Keratinocyte (primary cell): ENCODE measurements at regions not wholly inside any gene's neighbourhood (a gene's known extent, or its start where the extent isn't known, plus 50 kb on each side); places are given as distances from the start of the nearest gene placed in this dataset.

Experiments
- DNase-seq: peaks from one replicate; pipeline ENCODE4 v3.0.0-alpha.2; 2011; ENCODE audit warnings: low read depth, missing footprints, low spot score
- FAIRE-seq: peaks from 2 replicates; lab custom pipeline; 2011; peaks lifted over from hg19 to GRCh38; lab: Jason Lieb, UNC
- H2AFZ ChIP-seq: 2 replicates; pipeline ENCODE4 v1.6.0; 2012; ENCODE audit warnings: low read length, control low read depth, inconsistent platforms; ENCODE audit not compliant: control insufficient read depth
- H3K27ac ChIP-seq: 2 replicates; pipeline ENCODE4 v1.5.1; 2011; ENCODE audit warnings: low read length; ENCODE audit not compliant: control insufficient read depth, insufficient read depth
- H3K27me3 ChIP-seq: 3 replicates; pipeline ENCODE4 v1.6.0; 2011; ENCODE audit warnings: low read length; ENCODE audit not compliant: control insufficient read depth, insufficient read depth; ENCODE audit errors: extremely low read depth
- H3K36me3 ChIP-seq, 2 experiments: 2 replicates in 1 of 2; 3 replicates in 1 of 2; pipeline ENCODE4 v1.5.1; 2011; ENCODE audit warnings: low read length in 2 of 2, mild to moderate bottlenecking in 1 of 2; ENCODE audit not compliant: control insufficient read depth in 2 of 2, insufficient read depth in 2 of 2; ENCODE audit errors: extremely low read depth in 1 of 2
- H3K4me1 ChIP-seq: 3 replicates; pipeline ENCODE4 v1.5.1; 2011; ENCODE audit warnings: low read length; ENCODE audit not compliant: control insufficient read depth, insufficient read depth; ENCODE audit errors: extremely low read depth
- H3K4me2 ChIP-seq: 3 replicates; pipeline ENCODE4 v1.6.0; 2011; ENCODE audit warnings: low read depth, low read length; ENCODE audit not compliant: control insufficient read depth, insufficient read depth; ENCODE audit errors: extremely low read depth
- H3K4me3 ChIP-seq, 3 experiments: fragments of 200-600 bp in 1 of 3; sonication (generic) in 1 of 3; 2 replicates in 2 of 3; 3 replicates in 1 of 3; pipeline ENCODE4 v1.5.1; 2011 to 2016; ENCODE audit warnings: low read length in 3 of 3, mild to moderate bottlenecking in 3 of 3, control low read depth in 2 of 3, inconsistent platforms in 1 of 3, low read depth in 1 of 3, mixed read lengths in 1 of 3, mixed run types in 1 of 3, moderate library complexity in 1 of 3; ENCODE audit not compliant: control insufficient read depth in 2 of 3, insufficient read depth in 2 of 3; ENCODE audit errors: extremely low read depth in 1 of 3
- H3K79me2 ChIP-seq: 2 replicates; pipeline ENCODE4 v1.6.0; 2012; ENCODE audit warnings: low read length; ENCODE audit not compliant: control insufficient read depth, insufficient read depth
- H3K9ac ChIP-seq: 3 replicates; pipeline ENCODE4 v1.6.0; 2011; ENCODE audit warnings: low read length; ENCODE audit not compliant: control insufficient read depth, insufficient read depth; ENCODE audit errors: extremely low read depth
- H3K9me1 ChIP-seq: 3 replicates; pipeline ENCODE4 v1.6.0; 2011; ENCODE audit warnings: low read length; ENCODE audit not compliant: control insufficient read depth, insufficient read depth; ENCODE audit errors: extremely low read depth
- H3K9me3 ChIP-seq: 2 replicates; pipeline ENCODE4 v1.5.1; 2012; ENCODE audit warnings: low read depth, low read length; ENCODE audit not compliant: control insufficient read depth
- H4K20me1 ChIP-seq: 3 replicates; pipeline ENCODE4 v1.6.0; 2011; ENCODE audit warnings: low read length; ENCODE audit not compliant: control insufficient read depth, insufficient read depth; ENCODE audit errors: extremely low read depth
- EZH2 ChIP-seq: IDR thresholded peaks from one replicate; pipeline ENCODE4 v1.6.1; 2012; ENCODE audit warnings: inconsistent platforms, mild to moderate bottlenecking, low read length, moderate library complexity
- dilution Hi-C: fragments of 300-500 bp; cut with MboI; formaldehyde crosslinking; loops from one replicate; pipeline ENCODE4 v1.7.0; 2020; ENCODE audit warnings: low sequenced_read_pairs; ENCODE audit not compliant: extremely low pct_ligation_motif_present
- TF ChIP-seq, protein P1 (sequence below), 3 experiments: IDR thresholded peaks in 1 of 3; conservative IDR thresholded peaks in 1 of 3; optimal IDR thresholded peaks in 1 of 3; 2 replicates in 2 of 3; 3 replicates in 1 of 3; pipeline versions ENCODE3 to v1.5.1; 2011; ENCODE audit warnings: low read length in 3 of 3, mild to moderate bottlenecking in 3 of 3, moderate library complexity in 2 of 3, control low read depth in 1 of 3, inconsistent platforms in 1 of 3; ENCODE audit not compliant: insufficient read depth in 2 of 3; ENCODE audit errors: extremely low read depth in 1 of 3

DNA sequence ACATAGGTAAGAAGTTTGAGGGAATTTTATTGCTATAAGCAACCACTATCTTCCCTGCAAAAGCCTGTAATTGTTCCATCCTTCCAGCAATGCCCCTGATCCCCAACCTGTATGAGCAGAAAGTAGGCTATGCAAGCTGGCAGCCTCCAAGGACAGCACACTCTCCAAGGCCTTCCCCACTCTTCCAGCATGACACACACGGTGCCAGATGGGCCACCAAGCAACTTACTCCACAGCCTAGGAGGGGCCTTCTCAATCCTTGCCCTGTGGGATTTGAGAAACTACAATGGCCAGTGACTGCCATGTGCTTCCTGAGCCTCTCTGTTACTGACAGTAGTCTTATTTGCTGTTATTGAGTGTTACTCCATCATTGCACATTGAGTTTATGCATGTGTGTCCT, 137.5 kb downstream of the ACTR3 start:
- H3K27me3 ChIP-seq, result no peaks in the 10 kb centered on the region
- DNase-seq, result no peak

DNA sequence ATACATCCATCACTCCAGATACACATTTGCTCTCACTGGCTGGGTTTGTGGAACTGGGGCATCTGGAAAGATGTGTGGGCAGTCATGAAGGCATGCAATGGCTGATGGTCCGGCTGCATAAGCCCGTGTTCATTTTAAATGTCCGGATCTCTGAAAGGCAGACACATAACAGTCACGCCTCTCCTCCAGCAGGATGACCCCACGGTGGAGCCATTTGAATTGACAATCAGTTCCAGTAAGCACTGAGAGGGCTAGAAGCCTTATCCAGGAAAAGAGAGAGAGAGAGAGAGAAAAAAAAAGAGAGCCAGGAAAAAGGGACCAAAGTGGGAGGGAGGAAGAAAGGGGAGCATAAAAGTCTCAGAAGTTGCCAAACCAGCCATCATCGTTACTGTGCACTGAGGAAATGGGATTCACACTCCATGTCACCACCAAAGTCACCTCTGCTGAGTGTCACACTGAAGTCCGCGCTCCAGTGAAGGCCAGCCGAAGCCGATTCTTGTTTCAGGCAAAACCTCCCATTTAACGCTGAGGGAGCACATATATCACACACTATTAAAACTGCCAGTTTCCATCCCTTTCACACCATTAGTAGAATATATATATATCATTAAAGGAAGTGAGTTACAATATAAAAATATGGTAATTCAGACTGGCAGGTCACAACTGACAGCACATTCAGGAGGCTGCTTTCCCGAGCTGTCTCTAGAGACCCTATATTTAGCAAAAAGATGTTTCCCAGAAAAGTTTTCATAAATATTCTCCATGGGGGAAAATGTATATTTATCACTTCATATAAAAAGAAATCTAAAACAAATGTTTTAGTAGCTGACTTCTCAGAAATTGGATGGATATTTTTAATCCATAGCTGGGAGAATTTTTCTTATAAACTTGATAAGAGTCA, 142.0 kb downstream of the ACTR3 start:
- H3K4me2 ChIP-seq, result no peak overlapping the region
- no peak overlapping the region for H3K27ac ChIP-seq
- H3K4me3 ChIP-seq, result no peak overlapping the region
- no peaks in the 10 kb centered on the region for H3K9me3 ChIP-seq
- H3K79me2 ChIP-seq, result no peaks in the 10 kb centered on the region
- no peaks in the 10 kb centered on the region for H3K36me3 ChIP-seq
- FAIRE-seq (no peak), DNase-seq (no peak)
- H3K9ac ChIP-seq, result no peak overlapping the region
- TF ChIP-seq, protein P1, sequence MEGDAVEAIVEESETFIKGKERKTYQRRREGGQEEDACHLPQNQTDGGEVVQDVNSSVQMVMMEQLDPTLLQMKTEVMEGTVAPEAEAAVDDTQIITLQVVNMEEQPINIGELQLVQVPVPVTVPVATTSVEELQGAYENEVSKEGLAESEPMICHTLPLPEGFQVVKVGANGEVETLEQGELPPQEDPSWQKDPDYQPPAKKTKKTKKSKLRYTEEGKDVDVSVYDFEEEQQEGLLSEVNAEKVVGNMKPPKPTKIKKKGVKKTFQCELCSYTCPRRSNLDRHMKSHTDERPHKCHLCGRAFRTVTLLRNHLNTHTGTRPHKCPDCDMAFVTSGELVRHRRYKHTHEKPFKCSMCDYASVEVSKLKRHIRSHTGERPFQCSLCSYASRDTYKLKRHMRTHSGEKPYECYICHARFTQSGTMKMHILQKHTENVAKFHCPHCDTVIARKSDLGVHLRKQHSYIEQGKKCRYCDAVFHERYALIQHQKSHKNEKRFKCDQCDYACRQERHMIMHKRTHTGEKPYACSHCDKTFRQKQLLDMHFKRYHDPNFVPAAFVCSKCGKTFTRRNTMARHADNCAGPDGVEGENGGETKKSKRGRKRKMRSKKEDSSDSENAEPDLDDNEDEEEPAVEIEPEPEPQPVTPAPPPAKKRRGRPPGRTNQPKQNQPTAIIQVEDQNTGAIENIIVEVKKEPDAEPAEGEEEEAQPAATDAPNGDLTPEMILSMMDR (optimal IDR thresholded peaks at IDR 0.05 in 1 of 3, IDR thresholded peaks at IDR 0.05 in 1 of 3, conservative IDR thresholded peaks at IDR 0.05 in 1 of 3; ENCODE audit: extremely low read depth in 1 of 3, insufficient read depth in 2 of 3, low read length in 3 of 3), result no peak
- TF ChIP-seq EZH2, result no peak
- dilution Hi-C loops, result no loop called here
- H3K9me1 ChIP-seq, result no peaks in the 10 kb centered on the region
- no peaks in the 10 kb centered on the region for H3K27me3 ChIP-seq
- H4K20me1 ChIP-seq, result no peaks in the 10 kb centered on the region
- H2AFZ ChIP-seq, result no peak overlapping the region
- H3K4me1 ChIP-seq, result no peaks in the 10 kb centered on the region

More for the DNA sequence above, 137.5 kb downstream of the ACTR3 start:
- Histone ChIP-seq H3K9ac (no peak overlapping the region), H3K4me3 (no peak overlapping the region), H3K27ac (no peak overlapping the region), H3K4me1 (peaks cover 6% of the 10 kb centered on the region), H2AFZ (no peak overlapping the region), H3K79me2 (no peaks in the 10 kb centered on the region), H3K9me1 (no peaks in the 10 kb centered on the region), H4K20me1 (no peaks in the 10 kb centered on the region), H3K36me3 (no peaks in the 10 kb centered on the region), H3K4me2 (no peak overlapping the region), H3K9me3 (no peaks in the 10 kb centered on the region)
- dilution Hi-C loops, result no loop called here
- TF ChIP-seq, protein P1 (optimal IDR thresholded peaks at IDR 0.05 in 1 of 3, IDR thresholded peaks at IDR 0.05 in 1 of 3, conservative IDR thresholded peaks at IDR 0.05 in 1 of 3; ENCODE audit: extremely low read depth in 1 of 3, insufficient read depth in 2 of 3, low read length in 3 of 3), result no peak
- TF ChIP-seq EZH2, result no peak
- no peak for FAIRE-seq
